GM11168 (cell line): ENCODE measurements at regions not wholly inside any gene's neighbourhood (a gene's known extent, or its start where the extent isn't known, plus 50 kb on each side); places are given as distances from the start of the nearest gene placed in this dataset.
"Not testable (repeated sequence)": the region's sequence is repeated elsewhere in the genome, so short reads cannot be mapped to it uniquely, and the experiment has no call there.

Experiments
- in situ Hi-C: fragments of 300-500 bp; cut with MboI; formaldehyde crosslinking; loops from one replicate; pipeline ENCODE4 v1.12.0; 2022; ENCODE audit warnings: low sequenced_read_pairs; ENCODE audit not compliant: unreplicated experiment

GRCh38 chr12:131268123-131268522 lies 314.4 kb downstream of the ADGRD1 start:
- in situ Hi-C loops = loop anchor here (5.0 kb wide), 1 partner anchor 134 kb away; no protein-coding TSS in a partner anchor

GRCh38 chr12:131268571-131268970 lies 314.9 kb downstream of the ADGRD1 start:
- in situ Hi-C loops = loop anchor here (5.0 kb wide), 1 partner anchor 134 kb away; no protein-coding TSS in a partner anchor

GRCh38 chr12:131269551-131269950 lies 315.8 kb downstream of the ADGRD1 start:
- in situ Hi-C loops = loop anchor here (5.0 kb wide), 1 partner anchor 133 kb away; no protein-coding TSS in a partner anchor

- in situ Hi-C loops = loop anchor here (5.0 kb wide), 1 partner anchor 132 kb away; no protein-coding TSS in a partner anchor
Measured at GRCh38 chr12:131269977-131270376, 316.3 kb downstream of the ADGRD1 start.

GRCh38 chr12:131271724-131272123 lies 318.0 kb downstream of the ADGRD1 start:
- in situ Hi-C loops = no loop called here

- in situ Hi-C loops = not testable (repeated sequence)
Measured at GRCh38 chr12:131272283-131272814, 318.6 kb downstream of the ADGRD1 start.

- in situ Hi-C loops = no loop called here
Measured at GRCh38 chr12:131273291-131273845, 319.7 kb downstream of the ADGRD1 start.

- in situ Hi-C loops = no loop called here
Measured at GRCh38 chr12:131274061-131274460, 320.4 kb downstream of the ADGRD1 start.

GRCh38 chr12:131274906-131275305 lies 321.2 kb downstream of the ADGRD1 start:
- in situ Hi-C loops = no loop called here

GRCh38 chr12:131275824-131276223 lies 322.1 kb downstream of the ADGRD1 start:
- in situ Hi-C loops = no loop called here

GRCh38 chr12:131276501-131277185 lies 322.9 kb downstream of the ADGRD1 start:
- in situ Hi-C loops = no loop called here

GRCh38 chr12:131277186-131278091 lies 323.7 kb downstream of the ADGRD1 start:
- in situ Hi-C loops = not testable (repeated sequence)

GRCh38 chr12:131278451-131279115 lies 324.9 kb downstream of the ADGRD1 start:
- in situ Hi-C loops = not testable (repeated sequence)

GRCh38 chr12:131279281-131279921 lies 325.7 kb downstream of the ADGRD1 start:
- in situ Hi-C loops = no loop called here

- in situ Hi-C loops = no loop called here
Measured at GRCh38 chr12:131280426-131280825, 326.7 kb downstream of the ADGRD1 start.

- in situ Hi-C loops = no loop called here
Measured at GRCh38 chr12:131281016-131281415, 327.3 kb downstream of the ADGRD1 start.

- in situ Hi-C loops = no loop called here
Measured at GRCh38 chr12:131282292-131283080, 328.8 kb downstream of the ADGRD1 start.

GRCh38 chr12:131283191-131283861 lies 329.6 kb downstream of the ADGRD1 start:
- in situ Hi-C loops = no loop called here
